ENCODE measurements at regions not wholly inside any gene's neighbourhood (a gene's known extent, or its start where the extent isn't known, plus 50 kb on each side); places are given as distances from the start of the nearest gene placed in this dataset.
"Not testable (repeated sequence)": the region's sequence is repeated elsewhere in the genome, so short reads cannot be mapped to it uniquely, and the experiment has no call there.

DNA sequence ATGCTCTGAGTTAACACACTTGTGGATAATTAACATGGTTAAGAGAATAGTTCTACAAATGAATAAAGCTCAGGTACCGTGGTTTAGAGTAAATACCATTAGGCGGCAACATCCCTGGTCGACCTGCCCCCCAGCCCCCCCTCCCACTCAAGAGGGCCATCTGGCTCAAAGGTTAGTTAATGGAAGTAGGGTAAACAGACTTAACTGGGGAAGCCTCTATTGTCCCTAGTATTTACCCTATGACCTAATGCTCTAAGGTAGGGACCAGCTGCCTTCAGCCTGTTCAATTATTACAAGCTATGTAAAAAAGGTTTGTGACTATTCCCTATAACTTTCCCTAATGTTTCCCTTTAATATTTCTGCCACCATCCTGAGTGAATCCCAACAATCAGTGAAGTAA, 711.4 kb upstream of the HS3ST5 start:
- not testable (repeated sequence) for DNase-seq

GRCh38 chr6:115053169-115053860, 710.5 kb upstream of the HS3ST5 start:
- no peak for DNase-seq

DNA sequence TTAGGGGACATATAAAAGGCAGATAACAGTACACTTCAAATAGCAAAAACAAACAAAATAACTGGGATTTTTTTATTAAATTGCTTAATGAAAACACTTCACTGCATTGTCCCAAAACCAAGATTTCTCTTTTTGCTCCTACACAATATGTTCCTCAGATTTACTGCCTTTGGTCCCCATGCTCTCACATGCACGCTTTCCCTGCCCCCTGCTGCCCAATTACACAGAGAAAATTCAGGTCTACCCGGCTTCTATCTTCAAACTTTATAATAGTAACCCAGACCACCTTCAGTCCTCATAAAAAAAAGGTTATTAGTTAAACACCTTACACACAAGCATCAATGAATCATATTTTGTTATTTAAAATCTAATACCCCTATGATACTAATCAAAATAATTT, 673.8 kb upstream of the HS3ST5 start:
- no peak for DNase-seq

GRCh38 chr6:115004982-115005381, 662.2 kb upstream of the HS3ST5 start:
- DNase-seq: peak; percentile 2

GRCh38 chr6:115004204-115004603, 661.4 kb upstream of the HS3ST5 start:
- no peak for DNase-seq

GRCh38 chr6:115001731-115002350, 659.0 kb upstream of the HS3ST5 start:
- no peak for DNase-seq

GRCh38 chr6:115000736-115001135, 657.9 kb upstream of the HS3ST5 start:
- DNase-seq: no peak

DNA sequence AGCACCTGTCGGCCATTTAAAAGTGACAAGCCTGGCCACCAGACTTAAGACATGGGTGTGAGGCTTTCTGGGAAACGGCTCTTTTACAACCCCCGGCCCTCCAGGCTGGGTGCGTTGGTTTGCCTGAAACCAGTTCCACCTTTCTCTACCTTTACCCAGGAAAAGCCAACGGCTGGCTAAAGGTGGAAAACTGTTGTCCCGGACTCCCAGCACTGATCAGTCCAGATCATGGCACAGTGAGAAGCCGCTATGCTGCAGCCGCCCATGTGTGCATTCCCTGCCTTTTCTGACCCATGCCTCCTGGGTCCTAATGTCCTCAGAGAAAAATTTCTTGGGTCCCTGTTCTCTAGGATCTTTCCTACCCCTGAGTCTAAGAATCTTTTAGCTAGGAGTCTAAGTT, 655.7 kb upstream of the HS3ST5 start:
- no peak for DNase-seq

DNA sequence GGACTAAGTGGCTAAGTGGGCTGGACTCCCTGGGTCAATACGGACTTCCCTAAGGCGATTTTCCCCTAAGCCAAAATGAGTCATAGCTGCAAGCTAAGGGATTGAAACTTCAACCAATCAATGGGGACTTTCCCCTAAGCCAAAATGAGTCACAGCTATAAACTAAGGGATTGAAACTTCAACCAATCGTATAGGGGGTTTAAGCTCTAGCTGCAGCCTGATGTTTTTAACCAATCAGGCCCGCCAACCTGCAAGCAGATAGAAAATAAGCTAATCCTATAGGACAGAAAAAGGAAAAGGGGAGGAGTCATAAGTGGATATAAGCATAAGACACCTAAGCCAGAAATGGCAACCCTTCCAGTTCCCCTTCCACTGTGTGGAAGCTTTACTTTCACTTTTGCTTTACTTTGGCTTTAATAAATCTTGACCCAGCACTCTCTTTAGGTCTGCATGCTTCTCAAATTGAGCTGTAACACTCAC, 655.0 kb upstream of the HS3ST5 start:
- no peak for DNase-seq

DNA sequence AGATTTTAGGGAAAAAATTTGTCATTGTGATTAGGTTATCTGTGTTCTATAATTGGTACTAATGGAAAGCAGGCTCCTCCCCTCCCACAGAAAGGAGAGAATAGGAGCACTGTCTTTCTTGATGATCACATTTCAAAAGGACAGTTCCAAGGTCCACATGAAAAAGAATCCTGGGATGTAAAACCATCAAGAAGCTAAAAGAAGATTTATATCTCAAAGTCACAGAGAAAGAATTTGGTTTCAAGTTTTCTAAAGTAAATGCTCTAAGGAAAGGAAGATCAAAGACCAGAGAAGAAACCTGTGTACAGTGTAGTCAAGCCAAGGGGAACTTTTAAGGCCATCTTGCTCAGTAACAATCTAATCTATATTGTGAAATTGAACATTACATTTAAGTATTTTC, 652.7 kb upstream of the HS3ST5 start:
- DNase-seq: no peak

DNA sequence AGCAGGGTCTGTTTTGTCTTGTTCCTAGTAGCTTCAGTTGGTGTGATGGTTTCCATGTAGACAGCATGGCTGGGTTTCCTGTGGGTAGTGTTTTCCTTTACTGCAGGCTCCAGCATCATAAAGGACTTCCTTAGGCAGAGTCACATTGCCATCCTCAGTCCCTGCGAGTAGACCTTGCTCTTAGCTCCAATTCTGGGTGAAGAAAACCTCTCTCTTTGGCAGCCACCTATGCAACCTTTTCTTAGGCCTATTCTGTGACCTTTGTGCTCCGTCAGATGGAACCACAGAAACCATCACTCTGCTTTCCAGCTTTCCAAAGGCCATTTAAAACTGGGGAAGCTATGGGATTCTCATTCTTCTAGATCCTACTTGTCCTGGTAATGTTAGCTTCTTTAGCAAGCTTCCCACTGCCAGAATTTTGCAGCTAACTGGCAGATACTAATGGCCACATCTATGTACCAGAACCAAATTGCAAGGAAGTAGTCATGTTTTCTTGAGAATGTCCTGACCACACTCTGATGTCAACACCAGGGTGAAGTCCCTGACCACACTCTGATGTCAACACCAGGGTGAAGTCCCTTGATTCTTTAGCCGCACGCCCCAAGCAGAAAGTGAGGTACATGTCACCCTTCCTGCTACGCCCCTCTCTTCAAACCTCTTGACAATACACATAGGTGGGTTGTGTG, 646.6 kb upstream of the HS3ST5 start:
- DNase-seq: no peak

DNA sequence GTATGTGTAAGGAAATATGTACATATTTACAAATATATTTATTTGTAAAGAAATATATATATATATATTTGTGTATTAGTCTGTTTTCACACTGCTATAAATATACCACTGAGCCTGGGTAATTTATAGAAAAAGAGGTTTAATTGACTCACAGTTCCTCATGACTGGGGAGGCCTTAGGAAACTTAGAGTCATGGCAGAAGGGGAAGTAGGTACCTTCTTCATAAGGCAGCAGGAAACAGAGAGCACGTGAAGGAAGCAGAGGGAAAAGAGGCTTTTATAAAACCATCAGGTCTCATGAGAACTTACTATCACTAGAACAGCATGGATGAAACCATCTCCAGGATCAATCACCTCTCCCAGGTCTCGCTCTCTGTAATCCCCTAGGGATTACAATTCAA, 644.5 kb upstream of the HS3ST5 start:
- no peak for DNase-seq

- DNase-seq: no peak
These were observed 612.5 kb upstream of the HS3ST5 start for GRCh38 chr6:114955363-114955762.

DNA sequence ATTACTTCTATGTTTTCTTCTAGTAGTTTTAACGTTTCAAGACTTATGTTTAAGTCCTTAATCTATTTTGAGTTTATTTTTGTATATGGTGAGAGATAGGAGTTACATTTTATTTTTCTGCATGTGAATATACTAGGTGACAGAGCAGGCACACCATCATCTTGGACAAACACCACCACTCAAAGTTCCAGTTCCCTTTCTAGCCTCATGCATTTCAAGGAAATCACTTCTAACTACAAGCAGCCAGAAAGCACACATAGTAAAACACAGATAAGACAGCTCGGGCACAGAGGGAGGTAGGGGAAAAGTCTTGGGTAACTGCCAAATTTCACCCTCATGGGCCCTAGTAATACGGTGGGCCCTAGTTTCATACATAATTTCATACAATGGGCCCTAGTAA, 609.4 kb upstream of the HS3ST5 start:
- DNase-seq: no peak

DNA sequence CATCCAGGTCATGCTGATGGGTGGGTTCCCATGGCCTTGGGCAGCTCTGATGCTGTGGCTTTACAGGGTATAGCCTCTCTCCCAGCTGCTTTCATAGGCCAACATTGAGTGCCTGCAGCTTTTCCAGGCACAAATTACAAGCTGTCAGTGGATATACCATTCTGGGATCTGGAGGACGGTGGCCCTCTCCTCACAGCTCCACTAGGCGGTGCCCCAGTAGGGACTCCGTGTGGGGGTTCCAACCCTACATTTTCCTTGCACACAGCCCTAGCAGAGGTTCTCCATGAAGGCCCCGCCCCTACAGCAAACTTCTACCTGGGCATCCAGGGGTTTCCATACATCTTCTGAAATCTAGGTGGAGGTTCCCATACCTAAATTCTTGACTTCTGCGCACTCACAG, 602.6 kb upstream of the HS3ST5 start:
- no peak for DNase-seq

GRCh38 chr6:114941078-114941477, 598.3 kb upstream of the HS3ST5 start:
- DNase-seq: no peak

- DNase-seq: no peak
These were observed 597.4 kb upstream of the HS3ST5 start for GRCh38 chr6:114940181-114940580.

DNA sequence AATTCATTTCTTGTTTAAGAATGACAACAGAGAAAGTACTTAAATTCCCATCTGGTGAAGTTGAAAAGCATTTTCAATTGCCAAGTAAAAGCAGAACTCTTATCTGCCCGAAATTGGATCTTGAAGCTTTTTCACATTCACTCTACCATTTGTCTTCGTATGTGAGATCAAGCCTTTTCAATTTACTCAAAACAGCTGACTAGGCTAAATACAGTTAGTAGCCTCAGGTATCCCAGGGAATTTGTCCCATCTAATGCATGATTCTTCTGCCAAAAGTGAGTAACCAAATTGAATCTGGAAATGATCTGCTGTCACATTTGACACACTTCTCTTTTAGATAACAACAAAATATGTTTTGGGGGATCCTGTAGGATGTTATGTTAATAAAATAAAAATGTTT, 596.8 kb upstream of the HS3ST5 start:
- DNase-seq: no peak

- DNase-seq: no peak
These were observed 593.3 kb upstream of the HS3ST5 start for GRCh38 chr6:114936080-114936479.

DNA sequence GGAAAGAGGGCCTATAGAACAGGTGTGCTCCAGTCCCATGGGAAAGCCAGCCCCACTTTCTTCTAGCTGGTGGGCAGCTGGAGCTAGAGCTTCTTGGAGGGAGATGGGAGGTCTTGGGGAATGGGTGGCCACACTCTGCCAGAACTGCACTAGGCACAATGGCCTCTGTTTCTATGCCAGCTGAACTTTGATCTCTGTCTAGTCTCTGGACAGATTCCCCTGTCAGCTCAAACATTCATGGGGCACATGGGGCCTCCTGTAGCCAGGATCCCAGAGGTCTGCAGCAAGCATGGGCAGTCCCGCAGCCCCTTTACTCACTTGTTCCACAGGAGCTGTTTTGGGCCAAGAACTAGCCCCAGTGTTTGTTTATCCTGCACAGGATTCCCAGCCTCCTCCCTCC, 591.3 kb upstream of the HS3ST5 start:
- DNase-seq: no peak

GRCh38 chr6:114928731-114929130, 585.9 kb upstream of the HS3ST5 start:
- not testable (repeated sequence) for DNase-seq

DNA sequence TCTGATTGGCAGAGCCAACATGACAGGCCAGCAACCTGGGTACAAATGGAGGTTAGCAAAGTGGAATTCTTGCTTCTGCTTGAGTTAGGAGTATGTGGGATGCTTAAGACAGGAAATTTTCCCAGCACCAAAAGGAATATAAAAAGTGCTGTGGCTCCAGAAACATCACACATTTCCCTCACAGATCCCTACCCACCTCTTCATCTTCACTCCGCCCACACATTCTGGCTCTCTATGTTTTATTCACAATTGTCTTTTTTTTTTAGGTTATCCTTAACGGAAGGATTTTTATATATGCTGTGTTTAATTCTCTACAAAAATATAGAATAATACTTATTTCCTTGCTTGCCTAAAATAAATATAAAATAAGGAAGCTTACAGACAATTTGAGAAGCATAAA, 563.3 kb upstream of the HS3ST5 start:
- DNase-seq: no peak

GRCh38 chr6:114897536-114897935, 554.7 kb upstream of the HS3ST5 start:
- no peak for DNase-seq

DNA sequence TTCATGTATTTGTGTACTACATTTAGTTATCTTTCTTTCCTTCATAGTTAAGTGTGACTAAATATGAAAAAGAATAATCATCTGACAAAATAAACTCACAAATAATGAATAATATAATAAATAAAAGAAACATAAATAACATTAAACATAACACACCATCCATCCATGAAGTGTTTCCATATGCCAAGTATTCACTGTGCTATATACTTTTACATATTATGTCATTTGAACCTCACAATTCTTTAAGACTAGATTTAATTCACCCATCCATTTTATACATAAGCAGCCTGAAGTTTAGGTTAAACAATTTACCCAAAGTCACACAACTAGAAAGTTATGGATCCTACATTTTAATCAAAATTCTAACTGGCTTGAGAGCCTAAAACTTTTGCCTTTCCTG, 549.4 kb upstream of the HS3ST5 start:
- DNase-seq: no peak
